ENCODE measurements at regions not wholly inside any gene's neighbourhood (a gene's known extent, or its start where the extent isn't known, plus 50 kb on each side); places are given as distances from the start of the nearest gene placed in this dataset.

- no peak overlapping the region for H3K27ac ChIP-seq (ENCODE audit: low read depth, low read length)
Measured at GRCh38 chr10:108562105-108562504, 1361.2 kb downstream of the XPNPEP1 start.

More at GRCh38 chr10:108562105-108562504, 1361.2 kb downstream of the XPNPEP1 start:
- Histone ChIP-seq H3K23me2 (ENCODE audit: low read depth, low read length) (no peaks in the 10 kb centered on the region; the same call in 1 of the 2 replicates), H3K36me3 (ENCODE audit: control insufficient read depth in 2 of 4, insufficient read depth in 4 of 4, low read length in 3 of 4) (no peaks in the 10 kb centered on the region), H2AK5ac (ENCODE audit: low read depth, low read length) (no peak overlapping the region), H4K8ac (ENCODE audit: extremely low read depth, insufficient read depth, low read length) (no peak overlapping the region), H3K23ac (ENCODE audit: insufficient read length) (no peak overlapping the region), H2BK15ac (ENCODE audit: low read length) (no peak overlapping the region), H3K18ac (ENCODE audit: extremely low read depth, low read length) (no peak overlapping the region), H3K4ac (replicated peaks; ENCODE audit: insufficient read length, low read depth, low read length) (no peak overlapping the region), H3K14ac (ENCODE audit: insufficient read length) (no peak overlapping the region), H2AFZ (ENCODE audit: low read length) (no peak overlapping the region), H4K5ac (ENCODE audit: insufficient read length, low read depth, low read length) (no peak overlapping the region), H4K20me1 (replicated peaks in 1 of 2; ENCODE audit: control insufficient read depth in 1 of 2, insufficient read depth in 2 of 2, low read length in 2 of 2) (no peaks in the 10 kb centered on the region), H3K56ac (replicated peaks; ENCODE audit: insufficient read length, low read depth, low read length) (no peak overlapping the region), H2BK20ac (ENCODE audit: low read length) (no peak overlapping the region), H3K79me1 (ENCODE audit: low read depth, low read length) (no peaks in the 10 kb centered on the region), H3K79me2 (ENCODE audit: control insufficient read depth in 1 of 2, insufficient read depth in 2 of 2, low read length in 2 of 2) (no peaks in the 10 kb centered on the region), H3K4me2 (ENCODE audit: insufficient read depth in 1 of 2, low read depth in 2 of 2, low read length in 2 of 2) (no peak overlapping the region), H2BK120ac (replicated peaks; ENCODE audit: low read depth, low read length) (no peak overlapping the region), H2BK5ac (ENCODE audit: low read depth, low read length) (no peak overlapping the region), H4K91ac (replicated peaks; ENCODE audit: insufficient read length, low read length) (no peak overlapping the region), H3K4me3 (ENCODE audit: extremely low read depth in 1 of 4, insufficient read depth in 2 of 4, low read depth in 3 of 4, low read length in 4 of 4) (no peak overlapping the region), H3K9me3 (ENCODE audit: insufficient read depth in 2 of 2, low read depth in 1 of 2, low read length in 1 of 2) (no peaks in the 10 kb centered on the region; a peak in 1 of 4 replicates), H3K27me3 (replicated peaks in 1 of 4; ENCODE audit: control insufficient read depth in 3 of 4, extremely low read depth in 1 of 4, insufficient read depth in 3 of 4, low read length in 3 of 4) (no peaks in the 10 kb centered on the region), H3K9ac (replicated peaks in 1 of 4; ENCODE audit: extremely low read depth in 1 of 4, low read depth in 3 of 4, low read length in 3 of 4) (no peak overlapping the region), H2BK12ac (ENCODE audit: low read depth, low read length) (no peak overlapping the region), H3K4me1 (replicated peaks in 1 of 4; ENCODE audit: control insufficient read depth in 3 of 4, insufficient read depth in 4 of 4, low read length in 3 of 4) (no peaks in the 10 kb centered on the region)
- ChIA-PET POLR2A (ENCODE audit: partially characterized antibody) (no interaction called here), CTCF (ENCODE audit: partially characterized antibody) (interaction anchor here (1.0 to 1.3 kb wide), 3 partner anchors 23 to 82 kb away, joined by 3 to 4 read pairs (median 4); no protein-coding TSS in a partner anchor)
- DNase-seq (ENCODE audit: low read depth in 1 of 2, low spot score in 2 of 2) (no peak), FAIRE-seq (no peak)
- TF ChIP-seq RFX5 (IDR thresholded peaks at IDR 0.05; ENCODE audit: borderline replicate concordance, low read depth, low read length) (no peak), CBX5 (IDR thresholded peaks at IDR 0.05; ENCODE audit: low read depth, low read length) (no peak), GTF2F1 (IDR thresholded peaks at IDR 0.05; ENCODE audit: borderline replicate concordance, low read depth, low read length) (no peak), NRF1 (IDR thresholded peaks at IDR 0.05; ENCODE audit: low read depth, low read length) (no peak), ASH2L (IDR thresholded peaks at IDR 0.05; ENCODE audit: low read length) (no peak), KDM5A (IDR thresholded peaks at IDR 0.05; ENCODE audit: low read length) (no peak), TEAD4 (IDR thresholded peaks at IDR 0.05; ENCODE audit: low read depth, low read length) (no peak), CEBPB (IDR thresholded peaks at IDR 0.05; ENCODE audit: low read depth, low read length) (no peak), JUN (IDR thresholded peaks at IDR 0.05; ENCODE audit: low read depth, low read length) (no peak), YY1 (IDR thresholded peaks at IDR 0.05; ENCODE audit: low read depth, low read length) (no peak), TCF12 (IDR thresholded peaks at IDR 0.05; ENCODE audit: low read depth, low read length) (no peak), CBX8 (IDR thresholded peaks at IDR 0.05; ENCODE audit: borderline replicate concordance, low read depth, low read length) (no peak), POLR2A (IDR thresholded peaks at IDR 0.05; ENCODE audit: control extremely low read depth in 1 of 2, low read depth in 2 of 2, low read length in 2 of 2) (no peak), RNF2 (IDR thresholded peaks at IDR 0.05; ENCODE audit: borderline replicate concordance, low read depth, low read length, missing control alignments, poor library complexity, severe bottlenecking) (no peak), RBBP5 (IDR thresholded peaks at IDR 0.05; ENCODE audit: borderline replicate concordance, low read depth, low read length) (no peak)
